ENCODE measurements at regions not wholly inside any gene's neighbourhood (a gene's known extent, or its start where the extent isn't known, plus 50 kb on each side); places are given as distances from the start of the nearest gene placed in this dataset.

DNA sequence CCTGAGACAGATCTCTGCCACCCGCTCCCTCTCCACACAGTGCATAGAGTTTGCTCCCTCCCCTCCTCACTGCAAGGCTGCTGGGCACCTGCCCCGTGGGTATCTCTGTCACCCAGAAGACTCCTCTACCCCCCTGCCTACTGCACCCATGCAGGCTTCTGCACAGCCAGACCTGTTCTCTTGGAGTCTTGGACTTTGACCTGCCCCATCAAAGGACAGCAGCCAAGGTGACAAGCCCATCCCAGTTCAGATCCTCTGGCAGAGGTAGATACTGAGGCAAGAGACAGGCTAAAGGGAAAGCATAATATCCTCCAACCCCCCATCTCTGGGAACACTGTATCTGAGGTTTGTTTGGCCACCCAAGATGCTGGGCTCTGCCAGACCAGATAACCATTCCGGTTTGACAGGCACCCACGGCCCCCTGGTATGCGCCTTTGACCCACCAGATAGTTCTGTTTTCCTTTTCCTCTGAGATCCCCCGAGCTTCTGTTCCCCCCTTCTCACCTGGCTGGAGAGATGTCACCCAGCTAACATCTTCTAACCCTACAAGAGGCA is 239.6 kb downstream of the SOX9 start:
- TF ChIP-seq, protein P1, sequence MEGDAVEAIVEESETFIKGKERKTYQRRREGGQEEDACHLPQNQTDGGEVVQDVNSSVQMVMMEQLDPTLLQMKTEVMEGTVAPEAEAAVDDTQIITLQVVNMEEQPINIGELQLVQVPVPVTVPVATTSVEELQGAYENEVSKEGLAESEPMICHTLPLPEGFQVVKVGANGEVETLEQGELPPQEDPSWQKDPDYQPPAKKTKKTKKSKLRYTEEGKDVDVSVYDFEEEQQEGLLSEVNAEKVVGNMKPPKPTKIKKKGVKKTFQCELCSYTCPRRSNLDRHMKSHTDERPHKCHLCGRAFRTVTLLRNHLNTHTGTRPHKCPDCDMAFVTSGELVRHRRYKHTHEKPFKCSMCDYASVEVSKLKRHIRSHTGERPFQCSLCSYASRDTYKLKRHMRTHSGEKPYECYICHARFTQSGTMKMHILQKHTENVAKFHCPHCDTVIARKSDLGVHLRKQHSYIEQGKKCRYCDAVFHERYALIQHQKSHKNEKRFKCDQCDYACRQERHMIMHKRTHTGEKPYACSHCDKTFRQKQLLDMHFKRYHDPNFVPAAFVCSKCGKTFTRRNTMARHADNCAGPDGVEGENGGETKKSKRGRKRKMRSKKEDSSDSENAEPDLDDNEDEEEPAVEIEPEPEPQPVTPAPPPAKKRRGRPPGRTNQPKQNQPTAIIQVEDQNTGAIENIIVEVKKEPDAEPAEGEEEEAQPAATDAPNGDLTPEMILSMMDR (IDR thresholded peaks at IDR 0.05; ENCODE audit: insufficient read depth, low read length, poor library complexity, severe bottlenecking): no peak
- no peak for TF ChIP-seq EZH2phosphoT487 (conservative IDR thresholded peaks at IDR 0.05; ENCODE audit: low read length)
